ENCODE measurements at regions not wholly inside any gene's neighbourhood (a gene's known extent, or its start where the extent isn't known, plus 50 kb on each side); places are given as distances from the start of the nearest gene placed in this dataset.

- no peak for DNase-seq (ENCODE audit: low read depth)
- TF ChIP-seq CTCF (IDR thresholded peaks at IDR 0.05; ENCODE audit: low read depth, low read length, missing control alignments), result no peak
- no peak overlapping the region for H3K4me3 ChIP-seq (ENCODE audit: low read depth, low read length)
Measured at GRCh38 chr12:83920821-83921547, 991.6 kb downstream of the SLC6A15 start.

GRCh38 chr12:83919081-83919480 is 993.5 kb downstream of the SLC6A15 start:
- no peak overlapping the region for H3K4me3 ChIP-seq (ENCODE audit: low read depth, low read length)
- no peak for DNase-seq (ENCODE audit: low read depth)
- no peak for TF ChIP-seq CTCF (IDR thresholded peaks at IDR 0.05; ENCODE audit: low read depth, low read length, missing control alignments)

GRCh38 chr12:83904175-83904574 is 1008.4 kb downstream of the SLC6A15 start:
- no peak for DNase-seq (ENCODE audit: low read depth)
- no peak overlapping the region for H3K4me3 ChIP-seq (ENCODE audit: low read depth, low read length)
- no peak for TF ChIP-seq CTCF (IDR thresholded peaks at IDR 0.05; ENCODE audit: low read depth, low read length, missing control alignments)

- no peak for DNase-seq (ENCODE audit: low read depth)
- TF ChIP-seq CTCF (IDR thresholded peaks at IDR 0.05; ENCODE audit: low read depth, low read length, missing control alignments), result no peak
- no peak overlapping the region for H3K4me3 ChIP-seq (ENCODE audit: low read depth, low read length)
Measured at GRCh38 chr12:83896416-83896815, 1016.2 kb downstream of the SLC6A15 start.

- TF ChIP-seq CTCF (IDR thresholded peaks at IDR 0.05; ENCODE audit: low read depth, low read length, missing control alignments), result no peak
- no peak overlapping the region for H3K4me3 ChIP-seq (ENCODE audit: low read depth, low read length)
- DNase-seq (ENCODE audit: low read depth), result no peak
Measured at GRCh38 chr12:83893101-83893500, 1019.5 kb downstream of the SLC6A15 start.

- no peak for DNase-seq (ENCODE audit: low read depth)
Measured at GRCh38 chr12:83889745-83890144, 1022.9 kb downstream of the SLC6A15 start.

More at GRCh38 chr12:83889745-83890144, 1022.9 kb downstream of the SLC6A15 start:
- no peak overlapping the region for H3K4me3 ChIP-seq (ENCODE audit: low read depth, low read length)
- TF ChIP-seq CTCF (IDR thresholded peaks at IDR 0.05; ENCODE audit: low read depth, low read length, missing control alignments), result no peak
